Small intestine (tissue), 7 donors: ENCODE measurements at regions not wholly inside any gene's neighbourhood (a gene's known extent, or its start where the extent isn't known, plus 50 kb on each side); places are given as distances from the start of the nearest gene placed in this dataset.

Source experiments
- DNase-seq, 2 donors: peaks; one replicate each; pipeline versions ENCODE4 v3.0.0 to v3.0.0-alpha.2; 2013
- FAIRE-seq: peaks from 2 replicates; lab custom pipeline; 2012; peaks lifted over from hg19 to GRCh38; lab: Jason Lieb, UNC
- H3K27ac ChIP-seq, 3 donors: one replicate each; pipeline ENCODE4 v1.5.1; 2013; ENCODE audit warnings: low read length in 2 of 3, mild to moderate bottlenecking in 2 of 3, control low read depth in 1 of 3, inconsistent platforms in 1 of 3, low read depth in 1 of 3, moderate library complexity in 1 of 3
- H3K27me3 ChIP-seq, 3 donors: one replicate each; pipeline ENCODE4 v1.6.1; 2013; ENCODE audit warnings: low read length in 3 of 3, inconsistent platforms in 1 of 3; ENCODE audit not compliant: control insufficient read depth in 3 of 3, insufficient read depth in 3 of 3
- H3K36me3 ChIP-seq, 3 donors: one replicate each; pipeline ENCODE4 v1.6.1; 2013; ENCODE audit warnings: low read length in 3 of 3, inconsistent platforms in 1 of 3, low read depth in 1 of 3, mild to moderate bottlenecking in 1 of 3, moderate library complexity in 1 of 3; ENCODE audit not compliant: control insufficient read depth in 3 of 3, insufficient read depth in 2 of 3
- H3K4me1 ChIP-seq, 3 donors: one replicate each; pipeline ENCODE4 v1.6.1; 2013; ENCODE audit warnings: low read length in 2 of 3, inconsistent platforms in 1 of 3, low read depth in 1 of 3, mild to moderate bottlenecking in 1 of 3, moderate library complexity in 1 of 3; ENCODE audit not compliant: control insufficient read depth in 3 of 3, insufficient read depth in 2 of 3
- H3K4me3 ChIP-seq, 3 donors: one replicate each; pipeline ENCODE4 v1.5.1; 2013; ENCODE audit warnings: low read length in 3 of 3, control low read depth in 1 of 3, inconsistent platforms in 1 of 3, low read depth in 1 of 3, mild to moderate bottlenecking in 1 of 3, moderate library complexity in 1 of 3
- H3K9me3 ChIP-seq, 2 donors: one replicate each; pipeline ENCODE4 v1.6.1; 2013; ENCODE audit warnings: low read depth in 1 of 2, low read length in 1 of 2; ENCODE audit not compliant: control insufficient read depth in 2 of 2, insufficient read depth in 1 of 2
- WGBS, 3 donors: extraction: QIAGEN DNeasy Blood & Tissue Kit; methylation state at CpG; one replicate each; pipeline ENCODE4 v1.1.7; 2013; 5-methylcytosine and 5-hydroxymethylcytosine counted together
- donor health status: healthy with polysubstance abuse.
- donor health status: control.
- donor health status: control.
- donor health status: Bipolar disorder and iron deficiency.
- donor health status: healthy.

- DNase-seq, result no peak
- no peaks in the 10 kb centered on the region for H3K4me1 ChIP-seq
- no peaks in the 10 kb centered on the region for H3K36me3 ChIP-seq
- no peaks in the 10 kb centered on the region for H3K9me3 ChIP-seq
- no peak overlapping the region for H3K27ac ChIP-seq
- whole genome bisulfite sequencing, 3 donors, result 38 to 49% (median 40%) methylated on average over 3 of the region's 3 CpGs
- no peaks in the 10 kb centered on the region for H3K27me3 ChIP-seq
- no peak overlapping the region for H3K4me3 ChIP-seq
- FAIRE-seq, result no peak
Observed at GRCh38 chrX:111010111-111010510, 85.9 kb upstream of the PAK3 start.

DNA sequence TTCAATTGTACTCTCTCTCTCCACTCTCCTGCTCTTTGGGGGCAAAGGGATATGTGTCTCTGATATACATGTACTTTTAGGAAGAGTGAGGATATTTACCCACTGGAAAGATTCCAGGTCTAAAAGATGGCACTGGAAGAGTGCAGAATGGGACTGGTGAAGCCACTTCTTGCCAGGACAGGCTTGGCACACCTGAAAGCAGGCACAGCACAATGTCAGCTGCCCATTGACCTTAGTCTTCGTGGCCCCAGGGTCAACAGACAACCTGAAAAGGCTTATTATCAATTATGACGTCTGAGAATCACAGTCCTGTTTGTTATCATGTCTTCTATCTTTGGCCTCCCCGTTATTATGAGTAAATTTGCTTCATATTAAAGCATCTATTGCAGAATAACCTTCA is 86.7 kb upstream of the PAK3 start:
- WGBS, 3 donors, result 20 to 41% (median 25%) methylated on average over 3 of the region's 3 CpGs
- FAIRE-seq, result no peak
- H3K27me3 ChIP-seq, result no peaks in the 10 kb centered on the region

DNA sequence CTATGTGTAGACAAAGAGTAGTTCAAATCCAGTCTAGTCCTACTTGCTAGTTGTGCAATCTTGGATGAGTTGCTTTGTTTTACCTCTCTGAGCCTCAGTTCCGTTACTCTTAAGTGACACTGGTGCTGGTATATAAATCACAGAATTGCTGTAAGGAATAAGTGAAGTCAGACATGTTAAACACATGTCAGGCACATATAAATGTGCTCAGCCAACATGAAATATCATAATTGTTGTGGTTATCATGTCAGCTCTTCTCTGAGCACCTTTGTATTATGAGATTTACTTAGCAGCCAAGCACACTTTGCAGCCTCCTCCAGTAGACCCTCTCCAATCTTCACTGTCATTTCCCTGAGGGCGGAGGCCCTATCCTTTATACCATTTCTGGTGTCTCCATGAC is 87.9 kb upstream of the PAK3 start:
- Histone ChIP-seq H3K27me3 (no peaks in the 10 kb centered on the region), H3K4me3 (no peak overlapping the region), H3K9me3 (peaks cover 0 to 2% of the 10 kb centered on the region in 2 donors), H3K4me1 (no peaks in the 10 kb centered on the region), H3K27ac (no peak overlapping the region), H3K36me3 (no peaks in the 10 kb centered on the region)
- WGBS, 3 donors, result 50 to 77% (median 69%) methylated on average over 2 of the region's 2 CpGs
- no peak for DNase-seq
- FAIRE-seq, result no peak

More for the DNA sequence above, 86.7 kb upstream of the PAK3 start:
- Histone ChIP-seq H3K27ac (no peak overlapping the region), H3K4me3 (no peak overlapping the region), H3K36me3 (no peaks in the 10 kb centered on the region), H3K4me1 (no peaks in the 10 kb centered on the region), H3K9me3 (no peaks in the 10 kb centered on the region)
- no peak for DNase-seq

DNA sequence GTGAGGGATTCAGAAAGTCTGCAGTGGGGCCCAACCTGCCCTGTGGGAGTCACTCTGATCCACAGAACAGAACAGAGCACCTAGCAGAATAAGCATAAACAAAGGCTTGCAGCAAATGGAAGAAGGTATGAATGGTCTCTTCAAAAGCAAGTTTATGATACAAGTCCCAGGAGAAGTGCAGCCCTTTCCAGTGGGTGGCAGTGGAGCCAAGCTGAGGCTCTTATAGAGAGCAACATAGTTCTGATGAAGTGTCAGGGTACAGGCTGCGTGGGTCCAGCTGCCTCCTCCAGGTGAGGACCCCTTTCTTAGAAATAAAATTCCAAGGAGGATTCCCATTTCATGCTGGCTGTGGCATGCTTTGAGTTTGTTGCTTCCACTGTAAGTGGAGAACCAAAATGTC is 88.8 kb upstream of the PAK3 start:
- Histone ChIP-seq H3K4me1 (no peaks in the 10 kb centered on the region), H3K4me3 (no peak overlapping the region), H3K36me3 (no peaks in the 10 kb centered on the region), H3K27ac (no peak overlapping the region), H3K27me3 (no peaks in the 10 kb centered on the region), H3K9me3 (peaks cover 0 to 2% of the 10 kb centered on the region in 2 donors)
- FAIRE-seq, result no peak
- DNase-seq, result no peak
- 50 to 77% (median 52%) methylated on average over 1 of the region's 1 CpG for WGBS, 3 donors

- Histone ChIP-seq H3K4me1 (no peaks in the 10 kb centered on the region), H3K9me3 (peaks cover 0 to 2% of the 10 kb centered on the region in 2 donors), H3K36me3 (no peaks in the 10 kb centered on the region), H3K27ac (no peak overlapping the region), H3K27me3 (no peaks in the 10 kb centered on the region), H3K4me3 (no peak overlapping the region)
- no peak for DNase-seq
- FAIRE-seq, result no peak
- WGBS, 3 donors, result 58 to 70% (median 68%) methylated on average over 2 of the region's 2 CpGs
Observed at GRCh38 chrX:111006116-111006515, 89.9 kb upstream of the PAK3 start.

GRCh38 chrX:111005166-111005565 is 90.8 kb upstream of the PAK3 start:
- H3K27me3 ChIP-seq, result no peaks in the 10 kb centered on the region
- no peak overlapping the region for H3K4me3 ChIP-seq
- WGBS, 3 donors, result 72 to 76% (median 76%) methylated on average over 4 of the region's 4 CpGs
- no peaks in the 10 kb centered on the region for H3K36me3 ChIP-seq
- H3K4me1 ChIP-seq, result no peaks in the 10 kb centered on the region
- H3K27ac ChIP-seq, result no peak overlapping the region
- DNase-seq (no peak), FAIRE-seq (no peak)
- H3K9me3 ChIP-seq, result peaks cover 0 to 2% of the 10 kb centered on the region in 2 donors

DNA sequence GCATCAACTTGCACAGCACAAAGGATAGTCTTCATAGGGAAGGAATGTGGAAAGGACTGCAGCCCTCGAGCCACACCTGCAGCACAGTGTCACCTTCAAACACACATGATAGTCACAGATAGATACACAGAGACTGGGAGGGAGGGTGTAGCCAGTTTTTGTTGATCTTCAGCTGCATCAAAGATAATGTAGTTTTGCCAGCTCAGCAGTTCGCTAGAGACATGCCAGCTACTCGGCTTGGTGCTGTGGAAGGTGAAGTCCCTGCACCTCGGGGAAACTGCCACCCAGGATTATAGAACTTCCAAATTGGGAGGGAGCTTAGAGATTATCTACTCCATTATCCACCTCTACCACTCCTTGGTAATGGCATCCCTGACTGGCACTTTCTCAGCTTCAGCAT is 92.9 kb upstream of the PAK3 start:
- FAIRE-seq (no peak), DNase-seq (no peak)

GRCh38 chrX:110992611-110993010 is 103.4 kb upstream of the PAK3 start:
- no peak overlapping the region for H3K27ac ChIP-seq
- WGBS, 3 donors, result 5 to 19% (median 9%) methylated on average over 8 of the region's 8 CpGs

More for the DNA sequence above, 92.9 kb upstream of the PAK3 start:
- 56 to 76% (median 61%) methylated on average over 4 of the region's 4 CpGs for WGBS, 3 donors
- no peaks in the 10 kb centered on the region for H3K36me3 ChIP-seq
- no peak overlapping the region for H3K27ac ChIP-seq
- peaks cover 0 to 2% of the 10 kb centered on the region in 2 donors for H3K9me3 ChIP-seq
- H3K4me1 ChIP-seq, result no peaks in the 10 kb centered on the region
- H3K4me3 ChIP-seq, result no peak overlapping the region
- no peaks in the 10 kb centered on the region for H3K27me3 ChIP-seq

DNA sequence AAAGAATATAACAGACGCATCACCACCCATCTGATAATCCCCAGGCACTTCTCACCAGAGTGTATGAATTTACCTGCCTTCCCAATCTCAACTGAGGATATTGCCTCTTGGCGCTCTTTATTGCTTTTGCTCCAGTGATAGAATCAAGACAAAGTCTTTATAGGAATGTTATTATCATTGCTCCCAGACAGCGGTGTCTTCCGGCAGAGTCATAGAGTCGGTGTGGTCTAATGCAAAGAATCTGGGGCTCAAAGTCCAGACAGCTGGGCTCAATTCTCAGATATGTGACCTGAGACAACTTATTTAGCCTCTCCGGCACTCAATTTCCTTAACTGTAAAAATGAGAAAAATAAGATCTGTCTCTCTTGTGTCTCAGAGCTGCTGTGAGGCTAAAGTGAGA is 106.1 kb upstream of the PAK3 start:
- H3K36me3 ChIP-seq, result no peaks in the 10 kb centered on the region
- no peak overlapping the region for H3K27ac ChIP-seq
- H3K27me3 ChIP-seq, result no peaks in the 10 kb centered on the region
- no peak overlapping the region for H3K4me3 ChIP-seq
- WGBS, 3 donors, result 31 to 63% (median 51%) methylated on average over 6 of the region's 6 CpGs
- no peaks in the 10 kb centered on the region for H3K4me1 ChIP-seq
- no peaks in the 10 kb centered on the region for H3K9me3 ChIP-seq
- FAIRE-seq (no peak), DNase-seq (peak in 1 of 2 donors; percentile 0)

More at GRCh38 chrX:110992611-110993010, 103.4 kb upstream of the PAK3 start:
- Histone ChIP-seq H3K4me3 (no peak overlapping the region), H3K9me3 (no peaks in the 10 kb centered on the region), H3K36me3 (no peaks in the 10 kb centered on the region), H3K27me3 (no peaks in the 10 kb centered on the region), H3K4me1 (no peaks in the 10 kb centered on the region)
- DNase-seq, result peak; percentile 4 to 5
- FAIRE-seq, result no peak
